Jurkat, Clone E6-1 (cell line): ENCODE measurements at regions not wholly inside any gene's neighbourhood (a gene's known extent, or its start where the extent isn't known, plus 50 kb on each side); places are given as distances from the start of the nearest gene placed in this dataset.
A peak's percentile ranks its signal among the peaks of the same experiment; 100 is the strongest.
"Not testable (repeated sequence)": the region's sequence is repeated elsewhere in the genome, so short reads cannot be mapped to it uniquely, and the experiment has no call there.

ENCODE experiments used
- DNase-seq: peaks from one replicate; pipeline ENCODE4 v3.0.0-alpha.2; 2011; ENCODE audit warnings: low read depth, low spot score
- H3K4me3 ChIP-seq: 2 replicates; pipeline ENCODE4 v1.5.1; 2011; ENCODE audit warnings: mild to moderate bottlenecking, low read length, control low read depth, moderate library complexity

DNA sequence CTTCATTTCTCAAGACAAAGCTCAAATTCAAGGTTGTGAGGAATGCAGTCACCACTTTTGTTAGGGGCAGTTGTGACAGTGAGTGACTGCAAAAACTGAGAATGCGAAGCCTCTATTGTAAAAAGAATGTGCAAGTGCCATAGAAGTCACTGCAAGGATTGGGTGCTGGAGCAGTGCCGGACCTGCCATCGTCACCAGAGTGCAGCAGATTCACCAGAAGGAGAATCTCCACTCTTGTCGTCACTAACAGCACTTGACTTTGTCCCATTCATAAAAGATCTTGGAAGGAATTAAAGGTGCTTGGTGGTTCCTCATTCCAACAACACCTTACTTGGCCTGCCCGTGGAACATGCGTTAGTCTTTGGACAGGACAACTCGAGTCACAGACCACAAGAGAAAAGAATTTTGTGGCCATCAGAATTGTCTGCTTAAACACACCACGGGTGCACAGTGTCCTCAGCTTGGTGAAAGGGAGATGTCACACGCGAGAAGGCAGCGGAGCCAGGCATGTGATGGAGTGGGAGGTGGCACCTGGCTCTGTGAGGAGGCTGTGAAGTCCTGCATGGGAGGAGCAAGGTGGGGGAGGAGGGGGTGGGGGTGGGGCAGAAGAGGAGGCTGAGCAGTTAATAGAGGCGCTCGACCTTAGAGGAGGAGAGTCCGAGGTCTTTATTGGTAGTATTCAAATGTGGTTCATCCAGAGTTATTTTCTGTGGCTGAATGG, 100.9 kb upstream of the SPDYE9 start:
- not testable (repeated sequence) for DNase-seq, H3K4me3 ChIP-seq

DNA sequence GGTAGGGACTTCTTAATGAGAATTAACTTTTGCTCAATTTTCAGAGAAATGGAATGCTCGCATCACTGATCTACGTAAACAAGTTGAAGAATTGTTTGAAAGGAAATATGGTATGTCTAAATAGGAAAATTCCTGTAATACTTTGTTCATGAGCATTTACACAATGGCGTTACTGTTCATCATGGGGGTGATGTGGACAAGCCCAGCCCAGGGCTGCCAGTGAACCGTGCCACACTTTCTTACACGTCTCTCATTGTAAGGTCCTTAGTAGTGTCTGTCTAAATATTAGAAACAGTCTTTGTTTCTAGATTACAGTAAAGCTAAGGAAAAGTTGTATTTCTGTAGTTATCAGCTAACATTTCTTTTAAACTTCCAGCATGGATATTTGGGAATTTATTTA, 91.0 kb upstream of the SPDYE9 start:
- not testable (repeated sequence) for DNase-seq, H3K4me3 ChIP-seq

DNA sequence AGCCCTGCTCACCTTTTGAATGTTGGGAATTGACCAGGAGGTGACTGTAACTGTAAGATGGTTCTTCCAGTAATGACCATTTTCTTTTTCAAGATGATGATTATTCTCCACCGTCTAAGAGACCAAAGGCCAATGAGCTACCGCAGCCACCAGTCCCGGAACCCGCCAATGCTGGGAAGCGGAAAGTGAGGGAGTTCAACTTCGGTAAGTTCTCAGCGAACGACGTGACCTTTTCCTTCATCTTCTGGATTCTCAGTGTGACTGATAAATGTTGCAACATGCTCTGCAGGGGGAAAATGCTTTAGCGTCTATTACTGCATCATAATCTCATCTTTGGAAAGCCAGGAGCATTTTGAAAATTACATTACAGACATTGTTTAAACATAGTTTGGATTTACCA, 89.5 kb upstream of the SPDYE9 start:
- not testable (repeated sequence) for H3K4me3 ChIP-seq, DNase-seq

DNA sequence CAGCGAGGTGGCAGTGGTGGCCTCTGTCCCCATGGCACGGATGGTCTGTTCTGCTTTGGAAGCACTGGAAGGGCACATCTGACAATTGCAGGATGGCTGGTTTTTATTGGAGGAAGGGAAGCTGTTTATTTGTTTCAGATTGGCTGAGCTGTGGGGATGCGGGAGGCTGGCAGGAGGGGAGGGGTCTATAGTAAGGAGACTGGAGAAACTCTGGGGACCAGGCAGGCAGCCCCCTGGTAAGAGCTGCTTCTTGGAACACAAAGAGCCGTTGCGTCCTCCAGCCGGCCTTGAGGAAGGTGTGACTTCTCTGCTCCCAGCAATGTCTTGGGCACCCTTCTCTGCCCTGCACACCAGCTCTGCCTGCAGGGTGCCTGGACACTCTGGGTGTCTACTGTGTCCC, 85.1 kb upstream of the SPDYE9 start:
- not testable (repeated sequence) for H3K4me3 ChIP-seq, DNase-seq

DNA sequence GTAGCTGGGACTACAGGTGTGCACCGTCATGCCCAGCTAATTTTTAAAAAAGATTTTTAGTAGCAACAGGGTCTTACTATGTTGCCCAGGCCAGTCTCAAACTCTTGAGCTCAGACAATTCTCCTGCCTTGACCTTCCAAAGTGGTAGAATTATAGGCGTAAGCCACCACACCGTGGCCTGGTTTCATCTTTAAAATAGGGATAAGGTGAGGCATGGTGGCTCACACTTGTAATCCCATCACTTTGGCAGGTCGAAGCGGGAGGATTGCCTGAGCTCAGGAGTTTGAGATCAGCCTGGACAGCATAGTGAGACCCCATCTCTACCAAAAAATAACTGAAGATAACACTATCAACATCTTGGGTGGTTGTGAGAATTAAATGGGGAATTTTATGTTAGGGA, 84.6 kb upstream of the SPDYE9 start:
- DNase-seq, H3K4me3 ChIP-seq: not testable (repeated sequence)

DNA sequence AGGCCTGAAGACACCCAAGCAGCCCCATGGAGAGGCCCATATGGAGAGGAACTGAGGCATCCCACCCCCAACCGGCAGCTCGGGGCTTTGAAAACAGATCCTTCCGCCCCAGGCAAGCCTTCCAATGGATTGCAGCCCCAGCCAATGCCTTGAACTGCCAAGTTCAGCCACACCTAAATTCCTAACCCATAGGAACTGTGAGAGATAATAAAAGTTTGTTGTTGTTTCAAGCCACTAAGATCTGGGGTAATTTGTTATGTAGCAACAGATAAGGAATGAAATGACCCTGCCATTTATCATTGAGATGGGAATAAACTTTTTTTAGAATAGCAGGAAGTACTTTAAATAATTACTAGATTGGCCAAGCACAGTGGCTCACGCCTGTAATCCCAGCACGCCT, 80.3 kb upstream of the SPDYE9 start:
- H3K4me3 ChIP-seq, DNase-seq: not testable (repeated sequence)

DNA sequence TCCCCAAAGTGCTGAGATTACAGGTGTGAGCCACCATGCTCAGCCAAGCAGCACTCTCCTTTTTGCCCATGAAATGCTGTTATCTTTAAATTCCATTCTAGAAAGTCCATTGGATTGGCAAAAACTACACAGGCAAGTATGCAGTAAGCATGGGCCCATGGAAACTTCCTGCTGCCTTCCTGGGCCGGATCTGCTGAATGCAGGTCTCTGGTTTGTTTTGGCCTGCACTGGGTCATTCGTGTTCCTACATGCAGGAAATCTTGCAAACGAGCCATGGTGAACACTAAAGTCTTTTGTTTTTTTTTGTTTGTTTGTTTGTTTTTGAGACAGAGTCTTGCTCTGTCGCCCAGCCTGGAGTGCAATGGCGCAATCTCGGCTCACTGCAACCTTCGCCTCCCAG, 76.8 kb upstream of the SPDYE9 start:
- H3K4me3 ChIP-seq, DNase-seq: not testable (repeated sequence)

DNA sequence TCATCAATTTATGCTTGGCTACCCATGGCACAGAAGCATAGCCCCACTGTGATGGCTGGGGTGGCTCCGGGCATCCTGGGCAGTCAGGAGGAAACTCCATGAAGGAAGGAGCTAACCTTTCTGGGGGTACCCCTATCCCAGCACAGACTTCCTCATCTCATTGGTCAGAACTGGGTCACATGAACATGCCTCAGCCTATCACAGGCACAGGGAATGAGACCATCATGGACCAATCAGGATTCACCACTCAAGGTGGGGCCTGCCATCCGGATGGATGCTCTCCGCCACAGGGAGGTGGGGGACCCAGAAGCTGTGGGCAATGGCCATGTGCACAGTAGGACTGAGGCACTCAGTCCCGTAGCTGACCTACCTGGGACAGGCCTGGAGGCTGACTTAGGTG, 75.9 kb upstream of the SPDYE9 start:
- not testable (repeated sequence) for DNase-seq, H3K4me3 ChIP-seq

DNA sequence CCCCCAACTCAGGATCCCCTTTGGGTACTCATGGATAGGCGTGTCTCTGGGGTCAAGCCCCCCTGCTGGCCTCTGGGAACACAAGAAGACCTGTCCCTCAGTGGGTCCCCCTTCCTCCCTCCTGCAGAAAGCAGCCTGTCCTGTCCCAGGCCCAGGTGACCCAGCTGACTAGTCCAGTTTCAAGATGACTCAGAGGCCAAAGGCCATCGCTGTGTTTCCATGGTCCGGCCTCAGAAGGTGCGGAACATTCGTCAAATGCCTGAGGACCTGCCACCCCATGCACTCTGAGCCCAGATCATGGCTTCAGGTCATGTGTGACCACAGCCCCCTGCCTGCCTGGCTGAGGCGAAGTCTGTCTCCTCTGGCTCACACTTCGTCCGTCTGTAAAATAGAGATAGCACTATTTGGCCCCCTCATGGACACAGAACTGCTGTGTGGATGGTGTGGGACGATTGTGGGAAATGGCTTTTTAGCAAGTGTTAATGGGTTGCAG, 71.4 kb upstream of the SPDYE9 start:
- not testable (repeated sequence) for DNase-seq, H3K4me3 ChIP-seq

DNA sequence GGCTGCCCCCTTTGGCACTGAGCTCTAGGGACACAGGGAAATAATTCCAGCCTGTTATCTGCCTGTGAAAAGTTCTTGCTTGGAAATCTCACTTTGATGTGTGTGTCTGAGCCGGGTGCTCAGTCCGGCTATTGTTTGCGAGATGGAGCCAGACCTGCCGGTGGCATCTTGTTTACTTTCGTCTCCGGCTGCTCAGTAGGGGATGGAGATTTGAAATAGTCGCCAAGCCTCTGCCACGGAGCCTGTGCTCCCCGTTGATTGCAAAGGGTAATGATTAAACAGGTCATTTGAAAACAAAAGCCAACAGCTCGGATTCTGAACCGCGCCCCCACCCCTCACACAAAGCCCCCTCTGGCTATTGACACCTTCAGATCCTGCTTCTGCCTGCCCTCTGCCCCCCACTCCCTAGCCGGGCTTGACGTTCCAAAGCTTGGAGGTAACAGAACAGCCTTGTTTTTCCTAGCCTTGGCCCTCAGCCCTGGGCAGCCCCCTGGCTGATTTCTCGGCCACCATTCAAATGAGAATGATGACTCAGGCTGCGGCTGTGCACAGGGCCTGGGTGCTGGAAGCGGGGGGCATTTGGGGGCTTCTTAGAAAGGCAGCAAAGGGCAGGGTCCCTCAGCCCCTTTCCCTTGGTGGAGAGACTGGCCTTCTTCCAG, 70.8 kb upstream of the SPDYE9 start:
- H3K4me3 ChIP-seq, DNase-seq: not testable (repeated sequence)

DNA sequence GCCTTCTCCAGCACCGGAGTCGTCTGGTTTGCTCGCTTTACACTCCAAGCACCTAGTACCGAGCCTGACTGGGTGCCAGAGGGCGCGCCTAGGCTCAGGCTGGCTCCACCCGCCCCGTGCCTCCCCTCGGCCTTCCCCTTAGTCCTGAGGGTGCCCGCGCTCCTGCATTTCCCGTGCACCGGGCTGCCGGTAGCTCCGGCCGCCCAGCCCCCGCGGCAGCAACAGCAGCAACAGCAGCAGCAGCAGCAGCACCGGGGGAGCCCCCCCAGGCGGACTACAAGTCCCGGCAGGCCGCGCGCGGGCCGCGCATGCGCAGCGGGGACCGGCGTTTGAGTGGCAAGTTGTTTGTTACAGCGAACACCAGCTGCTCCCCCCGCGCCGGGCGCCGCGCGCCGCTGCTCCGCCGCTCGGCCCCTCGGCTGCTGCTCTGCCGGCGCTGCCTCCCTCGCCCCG, 68.8 kb upstream of the SPDYE9 start:
- not testable (repeated sequence) for DNase-seq, H3K4me3 ChIP-seq

DNA sequence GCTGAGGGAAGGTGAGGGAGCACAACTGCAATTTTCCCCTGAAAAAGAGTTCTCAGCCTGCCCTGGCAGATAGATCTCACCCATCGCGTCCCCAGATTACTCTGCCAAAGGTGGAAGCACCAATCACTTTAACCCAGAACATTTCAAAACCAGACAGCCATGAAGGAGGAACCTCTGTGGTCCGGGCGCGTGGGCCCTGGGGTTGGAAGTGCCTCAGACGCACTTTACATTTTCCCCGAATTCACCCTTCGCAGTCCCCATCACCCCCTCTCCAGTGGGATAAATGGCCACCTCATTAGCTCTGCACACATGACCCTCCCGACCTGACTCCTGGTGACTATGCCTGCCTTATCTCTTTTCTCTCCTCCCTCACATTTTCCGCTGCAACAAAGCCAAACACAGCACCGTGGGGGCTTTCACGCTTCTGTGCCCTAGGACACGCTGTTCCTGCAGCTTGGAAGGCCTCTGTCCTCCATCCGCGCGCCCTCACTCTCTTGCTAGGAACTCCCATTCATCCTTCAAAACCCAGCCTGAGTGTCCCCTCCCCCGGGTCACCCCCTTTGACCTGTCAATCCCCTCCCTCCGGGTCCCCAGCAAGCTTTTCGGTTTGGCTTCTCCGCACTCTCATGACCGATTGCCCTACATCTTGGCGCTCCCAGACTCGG, 68.2 kb upstream of the SPDYE9 start:
- peak overlapping the region; percentile 27; the same call in 1 of the 2 replicates for H3K4me3 ChIP-seq

DNA sequence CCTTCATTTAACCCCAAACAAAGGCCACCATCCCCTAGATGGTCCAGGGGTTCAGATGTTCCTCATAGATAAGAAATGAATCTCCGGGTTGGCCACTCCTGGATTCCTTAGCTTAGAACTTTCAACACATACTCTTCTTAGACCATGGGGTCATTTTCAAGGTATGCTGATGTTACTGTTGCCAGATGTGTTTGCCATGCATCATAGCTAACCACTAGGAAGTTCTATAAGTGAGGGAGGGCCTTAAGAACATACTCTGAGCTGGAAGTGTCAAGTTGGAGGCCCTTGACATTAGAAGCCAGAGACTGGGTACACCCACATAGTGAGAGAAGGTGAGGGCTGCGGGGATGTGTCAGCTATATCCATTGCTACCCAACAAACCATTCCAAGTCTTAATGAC, 62.7 kb upstream of the SPDYE9 start:
- not testable (repeated sequence) for H3K4me3 ChIP-seq, DNase-seq

More for the DNA sequence above, 68.2 kb upstream of the SPDYE9 start:
- not testable (repeated sequence) for DNase-seq

DNA sequence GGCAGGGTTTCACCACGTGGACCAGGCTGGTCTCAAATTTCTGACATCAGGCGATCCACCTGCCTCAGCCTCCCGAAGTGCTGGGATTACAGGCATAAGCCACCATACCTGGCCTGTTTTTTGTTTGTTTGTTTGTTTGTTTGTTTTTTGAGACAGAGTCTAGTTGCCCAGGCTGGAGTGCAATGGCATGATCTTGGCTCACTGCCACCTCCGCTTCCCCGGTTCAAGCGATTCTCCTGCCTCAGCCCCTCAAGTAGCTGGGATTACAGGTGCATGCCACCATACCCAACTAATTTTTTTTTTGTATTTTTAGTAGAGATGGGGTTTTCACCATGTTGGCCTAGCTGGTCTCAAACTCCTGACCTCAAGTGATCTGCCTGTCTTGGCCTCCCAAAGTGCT, 61.8 kb upstream of the SPDYE9 start:
- not testable (repeated sequence) for DNase-seq

DNA sequence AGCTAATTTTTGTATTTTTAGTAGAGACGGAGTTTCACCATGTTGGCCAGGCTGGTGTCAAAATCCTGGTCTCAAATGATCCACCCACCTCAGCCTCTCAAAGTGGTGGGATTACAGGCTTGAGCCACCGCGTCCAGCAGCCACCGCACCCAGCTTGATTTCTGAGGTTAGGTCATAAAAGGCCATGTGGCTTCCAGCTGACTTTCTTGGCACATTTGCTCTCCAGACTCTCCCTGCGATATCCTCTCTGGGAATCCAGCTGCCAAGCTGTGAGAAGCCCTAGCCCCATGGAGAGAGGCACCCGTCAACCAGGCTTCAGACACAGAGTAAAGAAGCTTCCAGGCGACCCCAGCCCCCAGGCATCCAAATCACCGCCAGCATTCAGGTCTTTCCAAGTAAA, 58.2 kb upstream of the SPDYE9 start:
- not testable (repeated sequence) for H3K4me3 ChIP-seq, DNase-seq

More for the DNA sequence above, 61.8 kb upstream of the SPDYE9 start:
- H3K4me3 ChIP-seq: not testable (repeated sequence)

DNA sequence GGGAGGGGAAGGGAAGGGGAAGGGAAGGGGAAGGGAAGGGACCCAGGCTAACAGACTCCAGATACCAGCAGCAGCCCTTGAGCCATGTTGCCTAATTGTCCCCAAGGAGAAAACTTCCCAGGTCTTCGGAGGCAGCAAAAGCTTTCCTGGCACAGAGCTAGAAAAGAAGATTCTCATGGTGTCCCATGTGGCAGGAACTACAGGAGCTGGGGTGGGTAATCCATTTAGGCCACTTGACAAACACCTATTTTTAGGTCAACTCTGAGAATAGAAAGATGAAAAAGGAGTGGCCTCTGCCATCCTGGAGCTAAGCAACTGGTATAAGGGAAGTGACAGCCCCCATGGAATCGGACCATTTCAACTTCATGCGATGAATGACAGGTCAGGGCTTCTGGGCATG, 52.1 kb upstream of the SPDYE9 start:
- not testable (repeated sequence) for DNase-seq, H3K4me3 ChIP-seq
